GM18909 (cell line): ENCODE measurements at regions not wholly inside any gene's neighbourhood (a gene's known extent, or its start where the extent isn't known, plus 50 kb on each side); places are given as distances from the start of the nearest gene placed in this dataset.

Source experiments
- ATAC-seq: cut with Tn5 transposase; IDR thresholded peaks from one replicate; pipeline ENCODE4 v1.9.1; 2021; ENCODE audit warnings: mild to moderate bottlenecking; ENCODE audit not compliant: unreplicated experiment, poor library complexity

- no peak for ATAC-seq
Measured at GRCh38 chr18:68263481-68263880, 451.4 kb downstream of the TMX3 start.

- ATAC-seq: no peak
Measured at GRCh38 chr18:68262690-68263294, 452.1 kb downstream of the TMX3 start.

GRCh38 chr18:68256418-68257067, 458.4 kb downstream of the TMX3 start:
- ATAC-seq: no peak

- no peak for ATAC-seq
Measured at GRCh38 chr18:68244786-68245185, 470.1 kb downstream of the TMX3 start.

GRCh38 chr18:68241881-68242280, 473.0 kb downstream of the TMX3 start:
- ATAC-seq: no peak

GRCh38 chr18:68234676-68235075, 480.2 kb downstream of the TMX3 start:
- ATAC-seq: no peak

- no peak for ATAC-seq
Measured at GRCh38 chr18:68234131-68234530, 480.8 kb downstream of the TMX3 start.

GRCh38 chr18:68233018-68233417, 481.9 kb downstream of the TMX3 start:
- no peak for ATAC-seq

GRCh38 chr18:68229351-68229750, 485.6 kb downstream of the TMX3 start:
- no peak for ATAC-seq

- ATAC-seq: no peak
Measured at GRCh38 chr18:68221111-68221724, 493.7 kb downstream of the TMX3 start.

- no peak for ATAC-seq
Measured at GRCh38 chr18:68220458-68220857, 494.4 kb downstream of the TMX3 start.

GRCh38 chr18:68219872-68220271, 495.0 kb downstream of the TMX3 start:
- no peak for ATAC-seq

- no peak for ATAC-seq
Measured at GRCh38 chr18:68219274-68219673, 495.6 kb downstream of the TMX3 start.

- ATAC-seq: no peak
Measured at GRCh38 chr18:68215931-68216330, 499.0 kb downstream of the TMX3 start.

- ATAC-seq: no peak
Measured at GRCh38 chr18:68186039-68186438, 528.9 kb downstream of the TMX3 start.

GRCh38 chr18:68181956-68182355, 533.0 kb downstream of the TMX3 start:
- no peak for ATAC-seq

- ATAC-seq: no peak
Measured at GRCh38 chr18:68179811-68180210, 535.1 kb downstream of the TMX3 start.

- ATAC-seq: no peak
Measured at GRCh38 chr18:68178921-68179320, 536.0 kb downstream of the TMX3 start.

GRCh38 chr18:68177807-68178702, 536.9 kb downstream of the TMX3 start:
- ATAC-seq: no peak

GRCh38 chr18:68176901-68177300, 538.0 kb downstream of the TMX3 start:
- no peak for ATAC-seq
